GM12878 (cell line): ENCODE measurements at regions not wholly inside any gene's neighbourhood (a gene's known extent, or its start where the extent isn't known, plus 50 kb on each side); places are given as distances from the start of the nearest gene placed in this dataset.

Experiments
- CREB1 ChIP-seq: IDR thresholded peaks from 2 replicates; pipeline ENCODE4 v1.6.1; 2012; ENCODE audit warnings: low read depth, mild to moderate bottlenecking, inconsistent platforms
- FOS ChIP-seq: IDR thresholded peaks from 3 replicates; pipeline ENCODE4 v1.6.1; 2011; ENCODE audit warnings: borderline replicate concordance; ENCODE audit not compliant: insufficient read length; ENCODE audit errors: extremely low read depth

DNA sequence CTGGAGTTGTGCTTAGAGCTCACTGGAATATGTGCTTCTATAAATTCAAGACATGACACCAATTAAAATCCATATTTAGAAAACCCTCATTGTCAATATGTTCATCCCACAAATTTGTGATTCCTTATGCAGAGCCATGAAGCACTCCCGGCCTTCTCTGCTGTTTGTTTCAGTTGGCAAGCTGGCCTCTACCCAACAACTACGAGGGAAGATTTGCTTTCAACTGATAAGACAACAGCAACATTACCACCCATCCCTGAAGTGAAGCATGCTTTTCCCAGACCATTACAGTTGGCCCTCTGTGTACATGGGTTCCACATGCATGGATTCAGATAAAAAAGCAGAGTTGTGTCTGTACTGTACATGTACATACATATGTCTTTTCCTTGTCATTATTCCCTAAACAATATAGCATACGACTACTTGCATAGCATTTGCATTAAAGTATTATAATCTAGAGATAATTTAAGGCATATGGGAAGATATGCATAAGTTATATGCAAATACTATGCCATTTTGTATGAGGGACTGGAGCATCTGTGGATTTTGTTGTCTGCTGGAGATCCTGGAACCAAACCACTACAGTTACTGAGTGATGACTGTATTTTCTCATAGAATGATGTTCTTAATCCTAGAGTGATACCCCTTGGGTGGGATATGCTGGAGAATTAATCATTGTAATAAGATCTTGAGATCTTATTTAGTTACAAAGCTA lies 77.6 kb upstream of the MC2R start:
- TF ChIP-seq CREB1 = no peak
- TF ChIP-seq FOS = no peak
